ENCODE measurements at regions not wholly inside any gene's neighbourhood (a gene's known extent, or its start where the extent isn't known, plus 50 kb on each side); places are given as distances from the start of the nearest gene placed in this dataset.

DNA sequence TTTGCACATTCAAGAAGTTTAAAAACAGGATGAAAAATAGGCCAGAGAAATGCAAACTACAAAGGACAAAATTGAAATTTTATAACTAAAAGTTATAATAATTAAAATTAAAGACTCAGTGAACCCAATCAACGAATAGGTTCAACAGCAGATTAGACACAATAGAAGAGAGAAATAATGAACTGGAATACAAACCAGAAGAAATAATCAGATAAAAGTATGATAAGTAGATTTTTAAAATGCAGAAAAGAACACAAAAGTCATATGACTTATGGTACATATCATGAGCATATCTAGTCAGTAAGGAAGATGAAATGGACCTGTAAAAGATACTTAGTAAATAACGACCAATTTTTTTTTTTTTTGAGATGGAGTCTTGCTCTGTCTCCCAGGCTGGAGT lies 108.1 kb upstream of the COG2 start:
- Histone ChIP-seq H3K4me3 (no peak overlapping the region), H3K27ac (no peak overlapping the region), H3K4me1 (replicated peaks in 1 of 2) (no peaks in the 10 kb centered on the region)
- WGBS, 10 experiments, result 12 to 80% (median 64%) methylated on average over 1 to 2 of the region's 2 CpGs
- no peak for ATAC-seq (replicated peaks in 6 of 8)
- in situ Hi-C loops (cut with MboI; ENCODE audit: low pct_unique_long_range_greater_than_20kb in 2 of 9, low sequenced_read_pairs in 9 of 9, unreplicated experiment in 9 of 9), result no loop called here

DNA sequence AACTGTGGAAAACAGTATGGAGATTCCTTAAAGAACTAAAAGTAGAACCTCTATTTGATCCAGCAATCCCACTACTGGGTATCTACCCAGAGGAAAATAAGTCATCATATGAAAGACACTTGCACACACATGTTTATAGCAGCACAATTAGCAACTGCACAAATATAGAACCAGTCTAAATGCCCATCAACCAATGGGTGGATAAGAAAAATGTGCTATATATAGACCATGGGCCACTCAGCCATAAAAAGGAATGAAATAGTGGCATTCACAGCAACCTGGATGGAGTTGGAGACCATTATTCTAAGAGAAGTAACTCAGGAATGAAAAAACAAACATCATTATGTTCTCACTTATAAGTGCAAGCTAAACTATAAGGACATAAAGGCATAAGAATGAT lies 105.0 kb upstream of the PGBD5 start:
- in situ Hi-C loops (cut with MboI; ENCODE audit: low pct_unique_long_range_greater_than_20kb in 2 of 9, low sequenced_read_pairs in 9 of 9, unreplicated experiment in 9 of 9), result no loop called here
- no peak for ATAC-seq (replicated peaks in 6 of 8)
- no peak overlapping the region for H3K4me3 ChIP-seq
- no peak overlapping the region for H3K27ac ChIP-seq
- no peaks in the 10 kb centered on the region for H3K4me1 ChIP-seq (replicated peaks in 1 of 2)

DNA sequence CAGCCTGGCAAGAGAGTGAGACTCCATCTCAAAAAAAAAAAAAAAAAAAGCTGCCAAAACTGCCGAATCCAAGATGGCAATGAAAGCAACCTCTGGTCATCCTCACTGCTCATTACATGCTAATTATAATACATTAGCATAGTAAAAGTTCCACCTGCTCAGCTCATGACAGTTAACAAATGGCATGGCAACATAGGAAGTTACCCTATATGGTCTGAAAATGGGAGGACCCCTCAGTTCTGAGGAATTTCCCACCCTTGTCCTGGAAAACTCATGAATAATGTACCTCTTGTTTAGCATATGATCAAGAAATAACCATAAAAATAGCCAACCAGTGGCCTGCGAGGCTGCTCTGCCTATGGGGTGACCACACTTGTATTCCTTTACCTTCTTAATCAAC lies 93.1 kb upstream of the PGBD5 start:
- WGBS, 10 experiments, result 14 to 89% (median 58%) methylated on average over 1 to 2 of the region's 2 CpGs; no CpG with 5 or more reads in 3 of the 10 experiments
- no peak overlapping the region for H3K27ac ChIP-seq
- in situ Hi-C loops (cut with MboI; ENCODE audit: low pct_unique_long_range_greater_than_20kb in 2 of 9, low sequenced_read_pairs in 9 of 9, unreplicated experiment in 9 of 9), result no loop called here
- peak in 3 of 8 experiments; percentile 54 to 74 (median 61) for ATAC-seq (replicated peaks in 6 of 8)
- H3K4me1 ChIP-seq (replicated peaks in 1 of 2), result peaks cover 3 to 4% of the 10 kb centered on the region in 2 donors
- no peak overlapping the region for H3K4me3 ChIP-seq

DNA sequence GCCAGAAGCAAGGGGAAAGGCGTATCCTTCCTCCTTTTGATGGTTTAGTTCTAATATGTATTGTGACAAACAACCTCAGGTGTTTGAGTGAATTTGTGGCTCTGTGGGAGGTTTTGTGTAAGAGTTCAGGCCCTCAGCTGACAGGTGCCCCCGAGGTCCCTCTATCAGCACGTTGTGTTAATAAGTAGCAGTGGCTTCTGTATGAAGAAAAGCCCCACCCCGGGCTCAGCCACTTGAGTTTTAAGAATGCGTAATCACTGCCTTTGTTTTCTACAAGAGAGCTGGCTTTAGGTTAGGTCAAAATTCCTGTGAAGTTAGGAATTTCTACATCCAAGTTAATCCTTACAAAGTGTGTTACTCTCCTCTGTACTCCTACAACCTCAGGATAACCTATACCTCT lies 92.4 kb upstream of the PGBD5 start:
- H3K4me3 ChIP-seq, result no peak overlapping the region
- no peak for ATAC-seq (replicated peaks in 6 of 8)
- H3K27ac ChIP-seq, result no peak overlapping the region
- peaks cover 3 to 4% of the 10 kb centered on the region in 2 donors for H3K4me1 ChIP-seq (replicated peaks in 1 of 2)
- in situ Hi-C loops (cut with MboI; ENCODE audit: low pct_unique_long_range_greater_than_20kb in 2 of 9, low sequenced_read_pairs in 9 of 9, unreplicated experiment in 9 of 9), result no loop called here
- WGBS, 10 experiments, result 17 to 100% (median 55%) methylated on average over 1 to 5 of the region's 5 CpGs; no CpG with 5 or more reads in 3 of the 10 experiments

DNA sequence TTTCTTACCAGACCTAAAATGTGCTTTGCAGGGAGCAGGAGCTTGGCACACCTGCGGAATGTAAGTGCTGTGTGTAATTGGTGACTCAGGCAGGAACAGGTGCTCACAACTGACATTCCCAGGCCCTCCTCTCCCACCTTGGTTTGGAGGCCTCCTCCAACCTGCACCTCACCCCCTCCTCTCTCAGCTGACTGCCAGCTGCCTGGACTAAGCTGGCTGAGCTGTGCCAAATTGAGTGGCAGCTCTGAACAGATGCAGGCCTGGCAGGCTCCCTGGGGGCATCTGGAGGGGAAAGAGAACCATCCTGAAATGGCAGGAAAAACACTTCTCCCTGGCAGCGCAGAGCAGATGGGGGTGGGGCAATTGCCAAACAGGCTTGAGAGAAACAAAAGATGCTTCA lies 91.7 kb upstream of the PGBD5 start:
- no peak overlapping the region for H3K4me3 ChIP-seq
- no peak for ATAC-seq (replicated peaks in 6 of 8)

DNA sequence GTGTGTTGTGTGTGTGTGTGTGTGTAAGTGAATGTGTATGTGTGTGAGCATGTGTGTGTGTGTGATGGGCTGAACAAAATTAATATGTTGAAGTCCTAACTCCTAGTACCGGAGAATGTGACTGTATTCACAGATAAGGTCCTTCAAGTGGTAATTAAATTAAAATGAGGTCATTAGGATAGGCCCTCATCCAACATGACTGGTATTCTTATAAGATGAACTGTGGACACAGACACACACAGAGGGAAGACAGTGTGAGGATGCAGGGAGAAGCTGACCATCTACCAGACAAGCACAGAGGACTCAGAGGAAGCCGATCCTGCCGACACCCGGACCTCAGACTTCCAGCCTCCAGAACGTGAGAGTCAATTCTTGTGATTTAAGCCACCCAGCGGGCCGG lies 91.2 kb upstream of the PGBD5 start:
- no peak overlapping the region for H3K27ac ChIP-seq
- 11 to 100% (median 76%) methylated on average over 1 to 6 of the region's 7 CpGs; no CpG with 5 or more reads in 1 of the 10 experiments for WGBS, 10 experiments
- in situ Hi-C loops (cut with MboI; ENCODE audit: low pct_unique_long_range_greater_than_20kb in 2 of 9, low sequenced_read_pairs in 9 of 9, unreplicated experiment in 9 of 9), result no loop called here
- H3K4me1 ChIP-seq (replicated peaks in 1 of 2), result peaks cover 3 to 4% of the 10 kb centered on the region in 2 donors
- H3K4me3 ChIP-seq, result no peak overlapping the region
- peak in 2 of 8 experiments; percentile 31 to 75 for ATAC-seq (replicated peaks in 6 of 8)

More for the DNA sequence above, 91.7 kb upstream of the PGBD5 start:
- peaks cover 3 to 4% of the 10 kb centered on the region in 2 donors for H3K4me1 ChIP-seq (replicated peaks in 1 of 2)
- no peak overlapping the region for H3K27ac ChIP-seq
- in situ Hi-C loops (cut with MboI; ENCODE audit: low pct_unique_long_range_greater_than_20kb in 2 of 9, low sequenced_read_pairs in 9 of 9, unreplicated experiment in 9 of 9), result no loop called here
- WGBS, 10 experiments, result 0 to 100% (median 92%) methylated on average over 1 to 2 of the region's 2 CpGs; no CpG with 5 or more reads in 3 of the 10 experiments

DNA sequence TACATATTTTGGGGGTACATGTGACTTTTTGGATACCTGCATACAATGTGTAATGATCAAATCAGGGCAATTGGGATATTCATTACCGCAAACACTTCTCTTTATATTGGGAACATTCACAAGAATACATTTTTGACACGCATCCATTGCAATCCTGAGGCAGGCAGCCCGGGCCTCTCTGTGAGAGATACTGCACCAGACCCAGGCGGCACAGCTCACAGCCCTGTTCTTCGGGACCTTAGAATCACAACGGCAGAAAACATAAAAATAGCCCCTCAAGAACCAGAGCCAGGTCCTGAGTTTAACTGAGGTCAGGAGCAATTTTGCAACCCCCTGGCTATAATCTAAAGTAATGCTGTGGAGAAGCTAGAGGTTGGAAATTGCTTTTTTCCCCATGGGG lies 90.8 kb upstream of the PGBD5 start:
- Histone ChIP-seq H3K27ac (no peak overlapping the region), H3K4me1 (replicated peaks in 1 of 2) (peaks cover 3 to 4% of the 10 kb centered on the region in 2 donors), H3K4me3 (no peak overlapping the region)
- in situ Hi-C loops (cut with MboI; ENCODE audit: low pct_unique_long_range_greater_than_20kb in 2 of 9, low sequenced_read_pairs in 9 of 9, unreplicated experiment in 9 of 9), result no loop called here
- WGBS, 10 experiments, result 33 to 100% (median 73%) methylated on average over 1 to 6 of the region's 6 CpGs; no CpG with 5 or more reads in 1 of the 10 experiments
- peak in 1 of 8 experiments; percentile 61 for ATAC-seq (replicated peaks in 6 of 8)

DNA sequence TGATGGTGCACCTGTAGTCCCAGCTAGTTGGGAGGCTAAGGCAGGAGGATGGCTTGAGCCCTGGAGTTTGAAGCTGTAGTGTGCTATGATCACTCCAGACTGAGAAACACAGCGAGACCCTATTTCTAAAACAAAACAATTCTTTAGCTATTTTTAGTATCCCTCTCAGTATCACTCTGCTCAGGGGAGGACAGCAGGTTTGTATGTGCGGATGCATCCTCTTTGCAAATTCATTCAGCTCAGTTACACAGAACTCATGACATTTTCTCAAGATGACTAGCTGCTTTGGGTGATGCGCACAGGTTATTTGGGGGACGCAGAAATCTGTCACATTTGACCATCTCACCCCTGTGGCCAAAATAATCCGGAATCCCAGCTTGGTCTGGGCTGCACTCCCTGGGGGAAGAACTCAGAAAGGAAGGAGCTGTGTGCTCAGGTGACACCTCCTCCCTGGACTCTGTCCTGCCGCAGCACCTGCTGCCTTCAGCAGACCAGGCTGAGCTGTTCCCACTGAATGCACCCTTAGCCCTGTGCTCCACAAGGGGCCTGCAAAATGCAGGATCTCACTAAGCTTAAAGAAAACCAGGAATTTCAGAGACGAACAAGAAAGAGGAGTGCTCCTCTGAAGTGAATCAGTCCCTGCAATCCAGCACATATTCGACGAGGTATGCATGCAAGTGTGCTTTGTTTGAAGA lies 89.5 kb upstream of the PGBD5 start:
- no peak overlapping the region for H3K4me3 ChIP-seq
- H3K27ac ChIP-seq, result no peak overlapping the region
- H3K4me1 ChIP-seq (replicated peaks in 1 of 2), result peaks cover 3 to 4% of the 10 kb centered on the region in 2 donors
- ATAC-seq (replicated peaks in 6 of 8), result peak in 3 of 8 experiments; percentile 37 to 47 (median 44)
- in situ Hi-C loops (cut with MboI; ENCODE audit: low pct_unique_long_range_greater_than_20kb in 2 of 9, low sequenced_read_pairs in 9 of 9, unreplicated experiment in 9 of 9), result no loop called here
- WGBS, 10 experiments, result 20 to 90% (median 54%) methylated on average over 3 to 9 of the region's 9 CpGs

DNA sequence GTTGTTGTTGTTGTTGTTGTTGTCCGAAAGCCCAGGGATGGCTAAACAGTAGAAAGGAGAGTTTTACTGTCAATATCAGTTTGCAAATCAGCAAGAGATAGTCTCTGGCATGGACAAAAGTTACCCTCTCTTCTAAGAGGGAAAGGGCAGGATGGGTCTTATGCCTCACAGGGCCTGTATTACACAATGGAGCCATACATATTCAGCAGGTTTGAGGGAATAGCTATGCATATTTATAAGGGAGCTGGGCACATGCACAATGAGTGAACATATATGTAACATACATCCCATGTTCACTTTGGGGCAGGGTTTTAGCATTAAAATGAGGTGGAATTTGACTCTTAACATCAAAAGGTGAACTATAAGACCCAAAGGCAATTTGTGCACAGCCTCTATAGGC lies 84.4 kb upstream of the PGBD5 start:
- 83 to 100% (median 88%) methylated on average over 1 of the region's 1 CpG; no CpG with 5 or more reads in 7 of the 10 experiments for WGBS, 10 experiments

DNA sequence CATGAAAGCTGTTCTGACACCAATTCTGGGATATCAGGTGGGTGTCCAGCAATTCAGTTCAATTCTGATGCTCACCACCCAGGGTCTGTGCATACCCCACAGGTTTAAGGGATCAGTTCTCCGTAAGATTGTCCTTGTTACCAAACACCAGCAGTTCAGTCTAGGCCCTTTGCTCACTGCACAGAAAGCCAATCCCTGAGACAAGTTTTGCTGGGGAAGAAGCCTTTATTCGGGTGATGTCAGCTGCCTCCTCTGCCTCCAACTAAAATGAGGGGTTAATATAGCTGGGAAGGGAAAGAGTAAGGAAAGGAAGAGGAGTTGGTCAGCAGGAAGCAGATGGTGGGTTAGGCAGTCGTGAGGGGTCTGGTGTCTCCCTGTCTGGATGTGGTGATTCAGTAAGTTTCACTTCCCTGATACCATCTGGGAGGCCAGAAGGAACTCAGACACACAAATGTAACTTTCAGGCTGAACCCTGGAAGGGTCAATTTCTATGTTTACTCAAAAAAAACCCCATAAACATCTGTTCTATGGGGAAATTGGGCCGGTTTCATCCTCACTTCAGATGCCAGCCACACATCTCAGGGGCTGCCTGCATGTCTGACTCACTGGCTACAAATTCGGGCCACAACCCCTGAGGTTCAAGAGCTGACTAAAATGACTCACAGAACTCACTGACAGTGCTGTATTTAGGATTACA lies 83.3 kb upstream of the PGBD5 start:
- Histone ChIP-seq H3K4me3 (no peak overlapping the region), H3K4me1 (replicated peaks in 1 of 2) (peaks cover 11 to 23% of the 10 kb centered on the region in 2 donors), H3K27ac (no peak overlapping the region)
- in situ Hi-C loops (cut with MboI; ENCODE audit: low pct_unique_long_range_greater_than_20kb in 2 of 9, low sequenced_read_pairs in 9 of 9, unreplicated experiment in 9 of 9), result no loop called here
- WGBS, 10 experiments, result 0 to 89% (median 71%) methylated on average over 1 to 5 of the region's 5 CpGs; no CpG with 5 or more reads in 4 of the 10 experiments
- ATAC-seq (replicated peaks in 6 of 8), result peak in 4 of 8 experiments; percentile 35 to 72 (median 65)

More for the DNA sequence above, 84.4 kb upstream of the PGBD5 start:
- in situ Hi-C loops (cut with MboI; ENCODE audit: low pct_unique_long_range_greater_than_20kb in 2 of 9, low sequenced_read_pairs in 9 of 9, unreplicated experiment in 9 of 9), result no loop called here
- Histone ChIP-seq H3K4me3 (no peak overlapping the region), H3K4me1 (replicated peaks in 1 of 2) (peaks cover 3 to 14% of the 10 kb centered on the region in 2 donors), H3K27ac (no peak overlapping the region)
- peak; percentile 7 to 67 (median 57) for ATAC-seq (replicated peaks in 6 of 8)

DNA sequence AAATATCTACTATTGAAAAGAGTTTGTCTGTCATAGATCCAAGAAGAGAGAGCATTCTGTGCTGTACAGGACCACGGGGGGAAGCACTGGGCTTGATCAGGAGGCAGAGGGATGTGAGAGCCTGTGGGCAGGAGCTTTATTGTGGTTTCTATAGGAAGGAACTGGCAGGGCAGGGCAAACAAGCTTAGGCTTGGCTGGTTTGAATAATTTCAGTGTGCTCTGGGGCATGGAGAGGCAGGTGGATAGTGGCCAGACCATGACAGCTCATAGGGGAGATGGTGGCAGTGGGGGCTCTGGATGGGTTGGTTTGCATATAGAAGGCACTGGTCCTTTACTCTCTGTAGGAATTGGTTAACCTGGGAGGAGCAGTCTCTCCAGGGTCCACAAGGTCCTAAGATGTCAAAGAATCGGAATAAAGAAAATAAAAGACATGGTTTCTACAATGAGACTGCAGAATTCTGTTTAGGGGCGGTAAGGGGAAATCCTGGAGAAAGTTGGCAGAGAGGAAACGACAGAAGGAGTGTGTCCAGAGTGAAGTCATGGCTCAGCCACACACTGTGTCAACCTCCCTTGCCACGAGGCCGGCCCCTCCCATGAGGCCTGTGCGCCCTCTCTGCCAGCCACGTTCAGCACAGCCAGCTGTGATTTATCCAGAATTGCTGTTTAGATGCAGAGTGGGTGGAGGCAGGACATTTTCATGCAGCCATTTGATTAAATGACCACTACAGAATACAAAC lies 81.7 kb upstream of the PGBD5 start:
- peak; percentile 55 to 83 (median 70) for ATAC-seq (replicated peaks in 6 of 8)
- in situ Hi-C loops (cut with MboI; ENCODE audit: low pct_unique_long_range_greater_than_20kb in 2 of 9, low sequenced_read_pairs in 9 of 9, unreplicated experiment in 9 of 9), result no loop called here
- no peak overlapping the region for H3K4me3 ChIP-seq
- 0 to 80% (median 59%) methylated on average over 1 to 7 of the region's 8 CpGs; no CpG with 5 or more reads in 1 of the 10 experiments for WGBS, 10 experiments
- H3K27ac ChIP-seq, result no peak overlapping the region
- H3K4me1 ChIP-seq (replicated peaks in 1 of 2), result peaks cover 23 to 39% of the 10 kb centered on the region in 2 donors

DNA sequence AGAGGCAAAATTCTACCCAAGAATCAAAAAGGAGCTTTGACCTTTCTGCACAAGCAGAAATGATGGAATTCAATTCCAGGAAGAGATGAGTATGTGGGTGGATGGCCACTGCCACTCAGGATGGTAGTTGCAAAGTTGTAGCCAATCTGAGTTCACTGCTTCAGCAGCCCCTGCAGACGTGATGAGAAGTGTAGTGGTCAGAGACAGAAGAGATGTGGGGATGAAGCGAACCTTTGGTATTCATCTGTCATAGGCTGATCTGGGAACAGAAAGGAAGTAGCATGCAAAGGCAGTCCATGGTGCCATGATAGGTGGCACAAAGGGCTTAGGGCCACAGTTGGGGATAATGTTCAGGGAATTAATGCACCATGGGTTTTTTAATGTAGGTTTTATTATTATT lies 81.1 kb upstream of the PGBD5 start:
- no peak overlapping the region for H3K4me3 ChIP-seq
- H3K27ac ChIP-seq, result no peak overlapping the region
- 40 to 100% (median 89%) methylated on average over 1 to 2 of the region's 2 CpGs; no CpG with 5 or more reads in 4 of the 10 experiments for WGBS, 10 experiments
- H3K4me1 ChIP-seq (replicated peaks in 1 of 2), result peaks cover 23 to 43% of the 10 kb centered on the region in 2 donors
- ATAC-seq (replicated peaks in 6 of 8), result no peak
- in situ Hi-C loops (cut with MboI; ENCODE audit: low pct_unique_long_range_greater_than_20kb in 2 of 9, low sequenced_read_pairs in 9 of 9, unreplicated experiment in 9 of 9), result no loop called here

DNA sequence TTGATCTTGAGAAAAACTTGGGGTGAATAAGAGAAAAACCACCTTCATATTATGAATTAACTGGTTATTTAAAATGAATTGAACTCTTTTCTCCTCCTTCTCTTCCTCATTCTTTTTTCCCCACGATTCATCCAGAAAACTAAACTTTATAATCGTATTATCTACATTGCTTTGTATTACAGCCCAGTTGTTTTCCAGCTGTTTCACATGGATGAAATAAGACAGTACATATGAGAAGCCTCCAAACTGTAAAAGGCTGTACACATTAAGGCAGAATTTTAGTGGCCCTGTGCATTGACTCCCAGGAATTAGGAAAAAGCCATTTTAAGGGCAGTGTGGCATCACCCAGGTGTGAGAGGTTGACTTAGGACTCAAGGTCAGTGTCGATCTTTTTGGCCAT lies 80.3 kb upstream of the PGBD5 start:
- peaks cover 23 to 43% of the 10 kb centered on the region in 2 donors for H3K4me1 ChIP-seq (replicated peaks in 1 of 2)
- H3K27ac ChIP-seq, result no peak overlapping the region
- no peak for ATAC-seq (replicated peaks in 6 of 8)
- in situ Hi-C loops (cut with MboI; ENCODE audit: low pct_unique_long_range_greater_than_20kb in 2 of 9, low sequenced_read_pairs in 9 of 9, unreplicated experiment in 9 of 9), result no loop called here
- WGBS, 10 experiments, result 5 to 100% (median 89%) methylated on average over 1 to 3 of the region's 3 CpGs; no CpG with 5 or more reads in 1 of the 10 experiments
- H3K4me3 ChIP-seq, result no peak overlapping the region

Measured in motor neuron (in vitro differentiated cells).